ENCODE measurements at regions not wholly inside any gene's neighbourhood (a gene's known extent, or its start where the extent isn't known, plus 50 kb on each side); places are given as distances from the start of the nearest gene placed in this dataset.
A peak's percentile ranks its signal among the peaks of the same experiment; 100 is the strongest.

GRCh38 chr2:176449852-176450251, 180.6 kb downstream of the MTX2 start:
- Histone ChIP-seq H3K9ac (ENCODE audit: low read depth in 1 of 2, low read length in 2 of 2) (no peak overlapping the region), H3K27me3 (ENCODE audit: control insufficient read depth in 2 of 2, insufficient read depth in 2 of 2, low read length in 2 of 2) (no peaks in the 10 kb centered on the region), H3K4me3 (ENCODE audit: low read length in 2 of 2) (no peak overlapping the region), H3K27ac (ENCODE audit: low read depth in 2 of 2, low read length in 2 of 2) (no peak overlapping the region), H3K4me1 (ENCODE audit: control insufficient read depth in 2 of 2, insufficient read depth in 2 of 2, low read length in 2 of 2) (peaks cover 0 to 3% of the 10 kb centered on the region in 2 donors), H3K36me3 (ENCODE audit: control insufficient read depth in 2 of 2, insufficient read depth in 2 of 2, low read length in 2 of 2) (no peaks in the 10 kb centered on the region), H3K9me3 (ENCODE audit: control insufficient read depth in 2 of 2, low read length in 2 of 2) (no peaks in the 10 kb centered on the region)

DNA sequence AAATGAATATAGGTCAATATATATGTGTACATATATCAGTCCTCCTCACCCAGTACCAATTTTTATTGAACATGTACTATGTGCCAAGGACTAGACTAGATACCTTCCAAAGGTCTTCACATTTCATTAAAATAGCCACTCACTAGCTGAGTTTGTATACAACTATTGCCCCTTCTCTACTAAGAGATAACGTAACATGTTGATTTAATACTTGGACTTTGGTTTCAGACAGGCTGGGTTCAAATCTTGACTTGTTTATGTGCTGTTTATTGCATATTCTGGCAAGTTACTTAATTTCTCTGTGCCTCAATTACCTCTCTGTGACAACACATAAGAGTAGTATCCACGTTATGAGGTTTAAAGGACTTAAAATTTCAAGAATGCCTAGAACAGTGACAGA, 184.5 kb downstream of the MTX2 start:
- H3K27me3 ChIP-seq (ENCODE audit: control insufficient read depth in 2 of 2, insufficient read depth in 2 of 2, low read length in 2 of 2), result peaks cover 0 to 3% of the 10 kb centered on the region in 2 donors
- no peaks in the 10 kb centered on the region for H3K36me3 ChIP-seq (ENCODE audit: control insufficient read depth in 2 of 2, insufficient read depth in 2 of 2, low read length in 2 of 2)
- peaks cover 0 to 6% of the 10 kb centered on the region in 2 donors for H3K4me1 ChIP-seq (ENCODE audit: control insufficient read depth in 2 of 2, insufficient read depth in 2 of 2, low read length in 2 of 2)
- no peak overlapping the region for H3K9ac ChIP-seq (ENCODE audit: low read depth in 1 of 2, low read length in 2 of 2)
- no peak overlapping the region for H3K27ac ChIP-seq (ENCODE audit: low read depth in 2 of 2, low read length in 2 of 2)
- H3K9me3 ChIP-seq (ENCODE audit: control insufficient read depth in 2 of 2, low read length in 2 of 2), result no peaks in the 10 kb centered on the region
- H3K4me3 ChIP-seq (ENCODE audit: low read length in 2 of 2), result no peak overlapping the region

DNA sequence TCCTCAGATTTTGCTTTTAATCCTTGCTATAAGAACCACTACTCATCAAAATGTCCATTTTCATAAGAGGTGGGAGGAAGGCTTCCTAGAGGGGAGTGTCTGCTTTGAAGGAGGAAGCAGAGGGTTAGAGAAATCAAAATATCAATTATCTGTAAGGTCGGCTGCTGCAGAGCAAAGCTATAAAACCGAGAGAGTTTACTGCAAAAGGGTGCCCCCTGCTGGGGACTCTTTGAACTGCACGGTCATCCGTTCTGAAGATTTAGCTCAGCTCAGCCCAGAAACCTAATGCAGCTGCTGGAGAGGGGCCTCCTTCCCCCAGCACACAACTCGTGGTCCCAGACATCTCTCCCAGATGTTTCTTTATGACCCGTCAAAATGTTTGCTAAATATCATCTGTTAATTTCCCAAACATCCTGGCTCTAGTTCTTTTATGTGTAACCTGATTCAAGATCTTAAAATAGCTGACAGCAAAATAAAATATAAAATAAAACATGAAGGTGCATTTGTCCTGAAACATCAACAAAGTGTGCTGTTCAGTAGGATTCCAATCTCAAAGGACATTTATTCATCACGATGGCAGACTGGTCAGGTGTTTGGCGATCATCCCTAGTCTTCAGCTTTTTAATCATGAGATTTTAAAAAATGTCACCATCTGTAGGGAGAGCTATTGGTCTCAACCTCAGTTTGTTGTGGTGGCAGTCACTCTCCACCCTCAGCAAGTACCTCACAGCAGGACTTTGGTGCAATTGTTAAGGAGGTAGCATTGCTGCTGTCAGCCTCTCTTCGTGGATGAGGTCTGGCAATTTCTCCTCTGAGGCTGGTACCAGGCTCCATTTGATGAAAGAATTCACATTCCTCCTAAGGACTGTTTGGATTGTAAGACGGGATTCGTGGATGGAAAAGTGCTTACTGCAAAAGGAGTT, 185.9 kb downstream of the MTX2 start:
- H3K4me3 ChIP-seq (ENCODE audit: low read length in 2 of 2), result no peak overlapping the region
- no peaks in the 10 kb centered on the region for H3K9me3 ChIP-seq (ENCODE audit: control insufficient read depth in 2 of 2, low read length in 2 of 2)
- H3K9ac ChIP-seq (ENCODE audit: low read depth in 1 of 2, low read length in 2 of 2), result no peak overlapping the region
- peaks cover 0 to 3% of the 10 kb centered on the region in 2 donors for H3K27me3 ChIP-seq (ENCODE audit: control insufficient read depth in 2 of 2, insufficient read depth in 2 of 2, low read length in 2 of 2)
- peaks cover 0 to 6% of the 10 kb centered on the region in 2 donors for H3K4me1 ChIP-seq (ENCODE audit: control insufficient read depth in 2 of 2, insufficient read depth in 2 of 2, low read length in 2 of 2)
- no peaks in the 10 kb centered on the region for H3K36me3 ChIP-seq (ENCODE audit: control insufficient read depth in 2 of 2, insufficient read depth in 2 of 2, low read length in 2 of 2)
- H3K27ac ChIP-seq (ENCODE audit: low read depth in 2 of 2, low read length in 2 of 2), result peak overlapping the region in 1 of 2 donors; percentile 25

GRCh38 chr2:176455816-176456291, 186.6 kb downstream of the MTX2 start:
- Histone ChIP-seq H3K9me3 (ENCODE audit: control insufficient read depth in 2 of 2, low read length in 2 of 2) (no peaks in the 10 kb centered on the region), H3K9ac (ENCODE audit: low read depth in 1 of 2, low read length in 2 of 2) (no peak overlapping the region), H3K27me3 (ENCODE audit: control insufficient read depth in 2 of 2, insufficient read depth in 2 of 2, low read length in 2 of 2) (peaks cover 0 to 3% of the 10 kb centered on the region in 2 donors), H3K4me1 (ENCODE audit: control insufficient read depth in 2 of 2, insufficient read depth in 2 of 2, low read length in 2 of 2) (peaks cover 0 to 6% of the 10 kb centered on the region in 2 donors), H3K4me3 (ENCODE audit: low read length in 2 of 2) (no peak overlapping the region), H3K36me3 (ENCODE audit: control insufficient read depth in 2 of 2, insufficient read depth in 2 of 2, low read length in 2 of 2) (no peaks in the 10 kb centered on the region), H3K27ac (ENCODE audit: low read depth in 2 of 2, low read length in 2 of 2) (peak overlapping the region; percentile 13 to 25)

DNA sequence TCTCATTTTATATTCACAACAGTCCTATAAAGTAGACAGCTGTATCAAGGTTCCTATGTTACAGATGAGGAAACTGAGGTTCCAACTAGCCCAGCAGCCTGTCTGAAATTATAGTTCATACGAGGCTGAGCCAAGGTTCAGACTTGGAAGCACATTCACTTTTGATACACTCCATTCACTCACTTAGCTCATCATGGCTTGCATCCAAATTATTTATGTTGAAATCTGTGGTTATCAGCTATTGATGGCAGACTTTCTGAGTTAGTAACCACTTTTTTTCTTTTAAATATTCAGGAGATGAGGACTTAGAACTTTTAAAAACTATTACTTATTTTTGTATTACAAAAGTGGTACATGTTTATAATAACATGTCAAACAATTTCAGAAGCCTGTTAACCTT, 188.2 kb downstream of the MTX2 start:
- Histone ChIP-seq H3K27ac (ENCODE audit: low read depth in 2 of 2, low read length in 2 of 2) (no peak overlapping the region), H3K27me3 (ENCODE audit: control insufficient read depth in 2 of 2, insufficient read depth in 2 of 2, low read length in 2 of 2) (peaks cover 0 to 3% of the 10 kb centered on the region in 2 donors), H3K9ac (ENCODE audit: low read depth in 1 of 2, low read length in 2 of 2) (no peak overlapping the region), H3K9me3 (ENCODE audit: control insufficient read depth in 2 of 2, low read length in 2 of 2) (no peaks in the 10 kb centered on the region), H3K4me3 (ENCODE audit: low read length in 2 of 2) (no peak overlapping the region), H3K36me3 (ENCODE audit: control insufficient read depth in 2 of 2, insufficient read depth in 2 of 2, low read length in 2 of 2) (no peaks in the 10 kb centered on the region), H3K4me1 (ENCODE audit: control insufficient read depth in 2 of 2, insufficient read depth in 2 of 2, low read length in 2 of 2) (peaks cover 0 to 6% of the 10 kb centered on the region in 2 donors)

GRCh38 chr2:176461098-176461808, 192.0 kb downstream of the MTX2 start:
- Histone ChIP-seq H3K4me1 (ENCODE audit: control insufficient read depth in 2 of 2, insufficient read depth in 2 of 2, low read length in 2 of 2) (no peaks in the 10 kb centered on the region), H3K36me3 (ENCODE audit: control insufficient read depth in 2 of 2, insufficient read depth in 2 of 2, low read length in 2 of 2) (no peaks in the 10 kb centered on the region), H3K9me3 (ENCODE audit: control insufficient read depth in 2 of 2, low read length in 2 of 2) (no peaks in the 10 kb centered on the region), H3K27ac (ENCODE audit: low read depth in 2 of 2, low read length in 2 of 2) (no peak overlapping the region), H3K9ac (ENCODE audit: low read depth in 1 of 2, low read length in 2 of 2) (no peak overlapping the region), H3K4me3 (ENCODE audit: low read length in 2 of 2) (no peak overlapping the region), H3K27me3 (ENCODE audit: control insufficient read depth in 2 of 2, insufficient read depth in 2 of 2, low read length in 2 of 2) (peaks cover under 1 to 6% of the 10 kb centered on the region in 2 donors)

DNA sequence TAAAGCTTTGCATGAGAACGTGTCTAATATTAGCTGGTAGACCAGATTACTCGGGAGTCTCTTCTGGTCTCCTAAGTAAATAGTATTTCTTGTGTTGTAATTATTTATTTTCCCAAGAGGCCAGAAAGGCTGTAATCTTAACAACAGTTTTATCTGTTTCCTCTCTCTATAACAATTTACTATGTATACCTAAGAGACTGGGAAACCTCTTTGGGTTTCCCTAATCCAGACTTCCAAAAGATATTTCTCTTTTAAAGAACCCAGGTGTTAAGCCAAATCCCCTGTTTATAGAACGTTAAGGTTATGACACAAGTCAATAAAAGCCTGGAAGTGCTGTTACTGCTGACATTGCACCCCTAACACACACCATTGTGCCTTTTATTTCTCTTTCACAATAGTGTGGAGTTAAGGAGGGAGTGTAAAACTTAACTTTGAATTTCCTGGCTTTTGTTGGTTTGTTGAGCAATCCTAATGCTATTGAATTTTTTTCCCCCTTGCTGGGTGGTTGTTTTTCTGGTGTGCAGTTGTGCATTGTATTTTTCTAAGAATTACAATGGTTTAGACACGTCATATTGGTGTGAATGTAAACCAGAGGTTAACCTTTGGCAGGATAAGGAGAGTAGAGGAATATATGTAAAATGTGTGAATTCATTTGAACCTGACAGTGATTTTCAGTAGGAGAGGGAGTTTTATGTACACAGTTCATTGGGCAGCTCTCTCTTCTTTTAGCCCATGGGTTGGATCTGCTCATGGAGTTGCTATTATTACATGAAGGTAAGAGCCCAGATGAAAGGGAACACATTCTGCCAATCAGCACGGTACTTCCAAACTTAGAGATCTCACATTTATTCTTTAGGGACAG, 192.8 kb downstream of the MTX2 start:
- Histone ChIP-seq H3K9me3 (ENCODE audit: control insufficient read depth in 2 of 2, low read length in 2 of 2) (no peaks in the 10 kb centered on the region), H3K4me1 (ENCODE audit: control insufficient read depth in 2 of 2, insufficient read depth in 2 of 2, low read length in 2 of 2) (no peaks in the 10 kb centered on the region), H3K4me3 (ENCODE audit: low read length in 2 of 2) (no peak overlapping the region), H3K27ac (ENCODE audit: low read depth in 2 of 2, low read length in 2 of 2) (no peak overlapping the region), H3K9ac (ENCODE audit: low read depth in 1 of 2, low read length in 2 of 2) (no peak overlapping the region), H3K36me3 (ENCODE audit: control insufficient read depth in 2 of 2, insufficient read depth in 2 of 2, low read length in 2 of 2) (no peaks in the 10 kb centered on the region), H3K27me3 (ENCODE audit: control insufficient read depth in 2 of 2, insufficient read depth in 2 of 2, low read length in 2 of 2) (peaks cover 0 to 6% of the 10 kb centered on the region in 2 donors)

DNA sequence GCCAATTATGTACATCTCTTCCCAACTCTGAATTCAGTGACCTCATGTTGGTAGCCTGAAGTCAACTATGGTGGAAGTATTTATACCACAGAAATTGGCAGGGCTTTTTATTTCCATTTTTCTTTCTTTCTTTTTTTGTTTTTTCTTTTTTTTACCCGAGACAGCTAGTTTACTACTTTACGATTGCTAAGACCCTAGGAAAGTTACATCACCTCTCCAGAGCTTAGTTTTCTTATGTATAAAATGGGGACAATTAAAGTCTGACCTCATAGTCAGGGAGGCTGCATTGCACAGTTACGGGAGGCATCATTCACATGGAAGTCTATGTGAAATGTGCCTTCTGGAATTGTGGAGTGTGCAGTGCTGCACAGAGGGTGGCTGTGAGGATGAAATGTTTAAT, 194.3 kb downstream of the MTX2 start:
- Histone ChIP-seq H3K4me3 (ENCODE audit: low read length in 2 of 2) (no peak overlapping the region), H3K9ac (ENCODE audit: low read depth in 1 of 2, low read length in 2 of 2) (no peak overlapping the region), H3K27ac (ENCODE audit: low read depth in 2 of 2, low read length in 2 of 2) (no peak overlapping the region), H3K9me3 (ENCODE audit: control insufficient read depth in 2 of 2, low read length in 2 of 2) (no peaks in the 10 kb centered on the region), H3K4me1 (ENCODE audit: control insufficient read depth in 2 of 2, insufficient read depth in 2 of 2, low read length in 2 of 2) (no peaks in the 10 kb centered on the region), H3K36me3 (ENCODE audit: control insufficient read depth in 2 of 2, insufficient read depth in 2 of 2, low read length in 2 of 2) (no peaks in the 10 kb centered on the region), H3K27me3 (ENCODE audit: control insufficient read depth in 2 of 2, insufficient read depth in 2 of 2, low read length in 2 of 2) (peaks cover 0 to 6% of the 10 kb centered on the region in 2 donors)

GRCh38 chr2:176464886-176465564, 195.8 kb downstream of the MTX2 start:
- no peaks in the 10 kb centered on the region for H3K9me3 ChIP-seq (ENCODE audit: control insufficient read depth in 2 of 2, low read length in 2 of 2)
- H3K4me3 ChIP-seq (ENCODE audit: low read length in 2 of 2), result no peak overlapping the region
- no peak overlapping the region for H3K9ac ChIP-seq (ENCODE audit: low read depth in 1 of 2, low read length in 2 of 2)
- no peaks in the 10 kb centered on the region for H3K36me3 ChIP-seq (ENCODE audit: control insufficient read depth in 2 of 2, insufficient read depth in 2 of 2, low read length in 2 of 2)
- H3K4me1 ChIP-seq (ENCODE audit: control insufficient read depth in 2 of 2, insufficient read depth in 2 of 2, low read length in 2 of 2), result no peaks in the 10 kb centered on the region
- H3K27ac ChIP-seq (ENCODE audit: low read depth in 2 of 2, low read length in 2 of 2), result no peak overlapping the region
- peaks cover 0 to 6% of the 10 kb centered on the region in 2 donors for H3K27me3 ChIP-seq (ENCODE audit: control insufficient read depth in 2 of 2, insufficient read depth in 2 of 2, low read length in 2 of 2)
